Mammary epithelial cell (primary cell): ENCODE measurements at regions not wholly inside any gene's neighbourhood (a gene's known extent, or its start where the extent isn't known, plus 50 kb on each side); places are given as distances from the start of the nearest gene placed in this dataset.

ENCODE experiments used
- CTCF ChIP-seq, 2 donors: IDR thresholded peaks in 1 of 2; conservative IDR thresholded peaks in 1 of 2; 2 replicates each; pipeline ENCODE4 v1.5.1; 2011 to 2012; ENCODE audit warnings: inconsistent platforms in 2 of 2, low read length in 2 of 2, mild to moderate bottlenecking in 2 of 2, control low read depth in 1 of 2, low read depth in 1 of 2; ENCODE audit not compliant: insufficient read depth in 1 of 2; ENCODE audit errors: extremely low read depth in 1 of 2
- EZH2 ChIP-seq: IDR thresholded peaks from 2 replicates; pipeline ENCODE4 v1.6.1; 2012; ENCODE audit warnings: low read length, inconsistent platforms, borderline replicate concordance

DNA sequence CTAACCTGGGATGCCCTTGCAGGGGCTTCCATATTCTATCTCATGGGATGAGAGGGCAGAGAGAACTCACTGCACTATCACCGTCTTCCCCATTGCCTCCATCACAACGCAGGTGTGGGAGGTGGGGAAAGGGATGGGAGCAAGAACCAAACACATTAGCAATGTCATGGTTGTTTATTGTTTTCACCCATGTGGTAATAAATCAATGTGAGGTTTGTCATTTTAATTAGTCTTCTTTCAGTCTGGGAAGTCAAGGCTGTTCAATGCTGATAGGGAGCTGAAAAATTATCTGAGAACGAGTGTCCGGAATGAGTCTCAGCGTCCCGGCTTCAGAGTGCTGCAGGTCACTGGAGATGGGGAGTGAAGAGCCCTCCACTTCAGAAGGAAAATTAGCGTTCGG, 268.5 kb downstream of the DUSP10 start:
- TF ChIP-seq CTCF (conservative IDR thresholded peaks at IDR 0.05 in 1 of 2, IDR thresholded peaks at IDR 0.05 in 1 of 2; ENCODE audit: extremely low read depth in 1 of 2, insufficient read depth in 1 of 2, low read depth in 1 of 2, low read length in 2 of 2): no peak
- no peak for TF ChIP-seq EZH2
